Neural progenitor cell (in vitro differentiated cells): ENCODE measurements at regions not wholly inside any gene's neighbourhood (a gene's known extent, or its start where the extent isn't known, plus 50 kb on each side); places are given as distances from the start of the nearest gene placed in this dataset.

Source experiments
- DNase-seq: peaks from one replicate; pipeline ENCODE4 v3.0.0-alpha.2; 2016; ENCODE audit warnings: low spot score
- H2AFZ ChIP-seq: fragments of 200-600 bp; sonication (generic); replicated peaks from 2 replicates; pipeline ENCODE4 v1.6.1; 2016; ENCODE audit warnings: antibody characterized with exemption
- H3F3A ChIP-seq: fragments of 200-600 bp; sonication (generic); 2 replicates; pipeline ENCODE4 v1.6.1; 2016; ENCODE audit warnings: antibody characterized with exemption, low read depth
- H3K27ac ChIP-seq: fragments of 200-600 bp; sonication (generic); 2 replicates; pipeline ENCODE4 v1.5.1; 2016; ENCODE audit warnings: mild to moderate bottlenecking
- H3K27me3 ChIP-seq: fragments of 200-600 bp; sonication (generic); 2 replicates; pipeline ENCODE4 v1.6.1; 2016; ENCODE audit warnings: mild to moderate bottlenecking, moderate library complexity
- H3K36me3 ChIP-seq: fragments of 200-600 bp; sonication (generic); 2 replicates; pipeline ENCODE4 v1.5.1; 2016
- H3K4me1 ChIP-seq: fragments of 200-600 bp; sonication (generic); 2 replicates; pipeline ENCODE4 v1.6.1; 2016; ENCODE audit warnings: mixed run types
- H3K4me2 ChIP-seq: fragments of 200-600 bp; sonication (generic); 2 replicates; pipeline ENCODE4 v1.6.1; 2016
- H3K4me3 ChIP-seq: fragments of 200-600 bp; sonication (generic); 2 replicates; pipeline ENCODE4 v1.5.1; 2016
- H3K79me2 ChIP-seq: fragments of 200-600 bp; sonication (generic); 2 replicates; pipeline ENCODE4 v1.6.1; 2016; ENCODE audit warnings: low read depth
- H3K9ac ChIP-seq: fragments of 200-600 bp; sonication (generic); 2 replicates; pipeline ENCODE4 v1.6.1; 2016
- H3K9me3 ChIP-seq: fragments of 200-600 bp; sonication (generic); 2 replicates; pipeline ENCODE4 v1.5.1; 2016; ENCODE audit warnings: low read depth
- H4K20me1 ChIP-seq: fragments of 200-600 bp; sonication (generic); 2 replicates; pipeline ENCODE4 v1.6.1; 2016; ENCODE audit warnings: low read depth
- H3K27ac Mint-ChIP-seq: 3 replicates; pipeline ENCODE4 v1.8.0; 2021; ENCODE audit warnings: mixed read lengths
- H3K27me3 Mint-ChIP-seq: 2 replicates; pipeline ENCODE4 v1.8.0; 2022; ENCODE audit warnings: low read depth, mild to moderate bottlenecking, inconsistent platforms, moderate library complexity, mixed read lengths; ENCODE audit not compliant: insufficient read depth
- H3K36me3 Mint-ChIP-seq: 3 replicates; pipeline ENCODE4 v1.8.0; 2021; ENCODE audit warnings: mixed read lengths
- H3K4me1 Mint-ChIP-seq: 3 replicates; pipeline ENCODE4 v1.8.0; 2021; ENCODE audit warnings: mixed read lengths
- H3K4me3 Mint-ChIP-seq: 3 replicates; pipeline ENCODE4 v1.8.0; 2021; ENCODE audit warnings: mild to moderate bottlenecking, moderate library complexity, mixed read lengths
- H3K9me3 Mint-ChIP-seq: 3 replicates; pipeline ENCODE4 v1.8.0; 2020; ENCODE audit warnings: mixed read lengths
- CTCF ChIP-seq: fragments of 200-600 bp; sonication (generic); IDR thresholded peaks from 2 replicates; pipeline ENCODE4 v1.5.1; 2017; ENCODE audit warnings: antibody characterized with exemption, mild to moderate bottlenecking
- EZH2 ChIP-seq: fragments of 200-600 bp; sonication (generic); IDR thresholded peaks from 2 replicates; pipeline ENCODE4 v1.6.1; 2017; ENCODE audit warnings: antibody characterized with exemption, mild to moderate bottlenecking, moderate library complexity
- EZH2phosphoT487 ChIP-seq: fragments of 200-600 bp; sonication (generic); IDR thresholded peaks from 2 replicates; pipeline ENCODE4 v1.6.1; 2017; ENCODE audit warnings: antibody characterized with exemption

GRCh38 chr16:5938607-5939006 is 841.0 kb upstream of the EEF2KMT start:
- H3K9me3 ChIP-seq = no peaks in the 10 kb centered on the region
- Mint-ChIP-seq H3K27ac (no peak overlapping the region), H3K27me3 (peaks cover 6% of the 10 kb centered on the region), H3K36me3 (no peaks in the 10 kb centered on the region), H3K9me3 (peaks cover 15% of the 10 kb centered on the region), H3K4me1 (no peaks in the 10 kb centered on the region), H3K4me3 (no peak overlapping the region)
- no peak overlapping the region for H3K4me3 ChIP-seq
- peaks cover 2% of the 10 kb centered on the region for H3K4me1 ChIP-seq
- no peaks in the 10 kb centered on the region for H3K79me2 ChIP-seq
- H3K36me3 ChIP-seq = peaks cover 5% of the 10 kb centered on the region
- no peak overlapping the region for H2AFZ ChIP-seq
- no peaks in the 10 kb centered on the region for H3K27me3 ChIP-seq
- TF ChIP-seq EZH2phosphoT487 = no peak
- TF ChIP-seq EZH2 = no peak
- no peak for TF ChIP-seq CTCF
- H3K4me2 ChIP-seq = no peak overlapping the region
- H4K20me1 ChIP-seq = no peaks in the 10 kb centered on the region
- no peak overlapping the region for H3K9ac ChIP-seq
- H3F3A ChIP-seq = no peaks in the 10 kb centered on the region
- DNase-seq = no peak
- H3K27ac ChIP-seq = no peak overlapping the region

DNA sequence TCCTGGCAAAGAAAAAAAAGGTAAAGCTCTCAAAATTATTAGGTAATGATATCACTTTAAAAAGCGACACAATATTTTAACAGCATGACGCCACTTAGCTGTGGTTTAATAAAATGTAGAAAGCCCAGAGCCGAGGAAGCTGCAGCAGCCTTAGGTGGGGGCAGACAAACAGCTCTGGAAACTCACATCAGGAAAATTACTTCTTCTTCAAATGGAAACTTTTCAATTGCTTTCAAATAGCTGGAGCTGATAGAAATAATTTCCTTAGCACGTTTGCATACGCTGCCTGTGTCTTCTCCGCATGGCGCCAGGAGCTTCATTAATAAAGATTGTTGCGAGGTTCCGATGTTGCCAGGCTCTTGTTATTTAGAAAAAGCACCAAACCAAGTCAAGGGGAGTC is 835.3 kb upstream of the EEF2KMT start:
- Histone ChIP-seq H2AFZ (no peak overlapping the region), H3K4me1 (peaks cover 23% of the 10 kb centered on the region), H3K27me3 (peaks cover 20% of the 10 kb centered on the region), H3K9me3 (no peaks in the 10 kb centered on the region), H3K4me2 (peak overlapping the region; percentile 32), H3K36me3 (peaks cover 5% of the 10 kb centered on the region), H3K9ac (no peak overlapping the region), H4K20me1 (no peaks in the 10 kb centered on the region), H3K4me3 (no peak overlapping the region), H3K79me2 (no peaks in the 10 kb centered on the region), H3K27ac (no peak overlapping the region), H3F3A (no peaks in the 10 kb centered on the region)
- peaks cover 6% of the 10 kb centered on the region for H3K9me3 Mint-ChIP-seq
- H3K27ac Mint-ChIP-seq = no peak overlapping the region
- DNase-seq = no peak
- TF ChIP-seq EZH2phosphoT487 (no peak), EZH2 (no peak), CTCF (no peak)
- peaks cover 27% of the 10 kb centered on the region for H3K4me1 Mint-ChIP-seq
- no peak overlapping the region for H3K4me3 Mint-ChIP-seq
- peaks cover 4% of the 10 kb centered on the region for H3K27me3 Mint-ChIP-seq
- no peaks in the 10 kb centered on the region for H3K36me3 Mint-ChIP-seq

GRCh38 chr16:5928476-5929065 is 831.0 kb upstream of the EEF2KMT start:
- DNase-seq = peak; percentile 54
- H3K27ac Mint-ChIP-seq = no peak overlapping the region
- H4K20me1 ChIP-seq = no peaks in the 10 kb centered on the region
- no peak overlapping the region for H3K27ac ChIP-seq
- H3F3A ChIP-seq = peaks cover 3% of the 10 kb centered on the region
- H3K27me3 Mint-ChIP-seq = peaks cover 6% of the 10 kb centered on the region
- TF ChIP-seq EZH2 = no peak
- no peak for TF ChIP-seq EZH2phosphoT487
- TF ChIP-seq CTCF = no peak
- no peaks in the 10 kb centered on the region for H3K36me3 Mint-ChIP-seq
- no peak overlapping the region for H3K9ac ChIP-seq
- no peak overlapping the region for H3K4me3 ChIP-seq
- H3K9me3 Mint-ChIP-seq = no peaks in the 10 kb centered on the region
- peaks cover 32% of the 10 kb centered on the region for H3K4me1 Mint-ChIP-seq
- no peaks in the 10 kb centered on the region for H3K36me3 ChIP-seq
- H3K4me1 ChIP-seq = peaks cover 29% of the 10 kb centered on the region
- no peak overlapping the region for H2AFZ ChIP-seq
- peak overlapping the region; percentile 64 for H3K4me2 ChIP-seq
- H3K4me3 Mint-ChIP-seq = no peak overlapping the region
- no peaks in the 10 kb centered on the region for H3K79me2 ChIP-seq
- H3K27me3 ChIP-seq = peaks cover 56% of the 10 kb centered on the region
- H3K9me3 ChIP-seq = no peaks in the 10 kb centered on the region
